Esophagus squamous epithelium (tissue), 4 donors: ENCODE measurements at regions not wholly inside any gene's neighbourhood (a gene's known extent, or its start where the extent isn't known, plus 50 kb on each side); places are given as distances from the start of the nearest gene placed in this dataset.

Source experiments
- CTCF ChIP-seq, 6 experiments: fragments of 450-650 bp in 4 of 6; fragments of 200-600 bp in 2 of 6; sonication (generic) in 2 of 6; IDR thresholded peaks; one replicate each; pipeline ENCODE4 v1.5.1; 2016 to 2019; ENCODE audit warnings: antibody characterized with exemption in 6 of 6, mild to moderate bottlenecking in 4 of 6, moderate library complexity in 4 of 6
- POLR2A ChIP-seq, 4 donors: fragments of 450-650 bp; IDR thresholded peaks; one replicate each; pipeline ENCODE4 v1.6.1; 2017; ENCODE audit warnings: antibody characterized with exemption in 4 of 4, mild to moderate bottlenecking in 4 of 4, moderate library complexity in 3 of 4

- no peak for TF ChIP-seq CTCF (IDR thresholded peaks at IDR 0.05)
- TF ChIP-seq POLR2A (IDR thresholded peaks at IDR 0.05): no peak
Observed at GRCh38 chr20:7499201-7499600, 441.1 kb downstream of the HAO1 start.
